ENCODE measurements at regions not wholly inside any gene's neighbourhood (a gene's known extent, or its start where the extent isn't known, plus 50 kb on each side); places are given as distances from the start of the nearest gene placed in this dataset.

GRCh38 chr12:103249607-103250006, 246.2 kb downstream of the C12orf42 start:
- H3K27ac ChIP-seq, result no peak overlapping the region
- H3K4me3 ChIP-seq, result no peak overlapping the region
- no peaks in the 10 kb centered on the region for H3K36me3 ChIP-seq
- FAIRE-seq (no peak), ATAC-seq (no peak), DNase-seq (no peak)
- no peaks in the 10 kb centered on the region for H3K9me3 ChIP-seq
- intact Hi-C loops (cut with DNase I), result no loop called here
- whole genome bisulfite sequencing, 2 donors, result 35 to 37% methylated on average over 3 of the region's 3 CpGs
- no peaks in the 10 kb centered on the region for H3K4me1 ChIP-seq
- no peak for TF ChIP-seq CTCF (IDR thresholded peaks at IDR 0.05)
- H3K27me3 ChIP-seq, result peaks cover 0 to 5% (median 0%) of the 10 kb centered on the region in 4 donors

- Histone ChIP-seq H3K4me3 (no peak overlapping the region), H3K4me1 (no peaks in the 10 kb centered on the region), H3K9me3 (no peaks in the 10 kb centered on the region), H3K36me3 (no peaks in the 10 kb centered on the region), H3K27me3 (peaks cover 0 to 5% (median 0%) of the 10 kb centered on the region in 4 donors), H3K27ac (no peak overlapping the region)
- TF ChIP-seq CTCF (IDR thresholded peaks at IDR 0.05), result no peak
- 57 to 58% methylated on average over 1 of the region's 1 CpG for WGBS, 2 donors
- ATAC-seq (no peak), DNase-seq (no peak), FAIRE-seq (no peak)
- intact Hi-C loops (cut with DNase I), result no loop called here
These were observed 245.3 kb downstream of the C12orf42 start for GRCh38 chr12:103250487-103250886.
